NB4 (cell line): ENCODE measurements at regions not wholly inside any gene's neighbourhood (a gene's known extent, or its start where the extent isn't known, plus 50 kb on each side); places are given as distances from the start of the nearest gene placed in this dataset.

Source experiments
- POLR2A ChIP-seq: IDR thresholded peaks from 2 replicates; pipeline ENCODE4 v1.6.1; 2011; ENCODE audit warnings: mild to moderate bottlenecking; ENCODE audit not compliant: insufficient read length; ENCODE audit errors: extremely low read depth
- TF ChIP-seq, protein P1 (sequence below): IDR thresholded peaks from one replicate; pipeline ENCODE4 v1.5.1; 2012; ENCODE audit warnings: low read depth, low read length

DNA sequence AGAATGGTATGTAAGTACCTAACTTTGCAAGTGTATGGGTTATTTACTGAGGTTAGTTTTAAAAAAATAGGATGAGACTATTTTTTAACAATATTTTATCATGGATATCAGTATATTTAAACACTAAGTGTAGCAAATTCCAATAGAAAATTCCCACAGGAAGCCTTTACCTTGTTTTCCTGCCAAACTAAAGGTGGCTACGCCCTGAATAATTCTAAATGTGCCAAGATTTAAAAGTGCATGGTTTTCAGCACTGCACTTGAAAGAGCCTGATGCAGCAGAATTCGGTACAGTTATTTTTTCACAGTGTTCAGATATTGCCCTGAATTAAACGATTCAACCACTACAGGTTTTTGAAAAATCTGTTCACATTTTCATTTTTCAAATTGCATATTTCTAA is 1622.8 kb upstream of the B3GALT2 start:
- TF ChIP-seq POLR2A = no peak
- TF ChIP-seq, protein P1, sequence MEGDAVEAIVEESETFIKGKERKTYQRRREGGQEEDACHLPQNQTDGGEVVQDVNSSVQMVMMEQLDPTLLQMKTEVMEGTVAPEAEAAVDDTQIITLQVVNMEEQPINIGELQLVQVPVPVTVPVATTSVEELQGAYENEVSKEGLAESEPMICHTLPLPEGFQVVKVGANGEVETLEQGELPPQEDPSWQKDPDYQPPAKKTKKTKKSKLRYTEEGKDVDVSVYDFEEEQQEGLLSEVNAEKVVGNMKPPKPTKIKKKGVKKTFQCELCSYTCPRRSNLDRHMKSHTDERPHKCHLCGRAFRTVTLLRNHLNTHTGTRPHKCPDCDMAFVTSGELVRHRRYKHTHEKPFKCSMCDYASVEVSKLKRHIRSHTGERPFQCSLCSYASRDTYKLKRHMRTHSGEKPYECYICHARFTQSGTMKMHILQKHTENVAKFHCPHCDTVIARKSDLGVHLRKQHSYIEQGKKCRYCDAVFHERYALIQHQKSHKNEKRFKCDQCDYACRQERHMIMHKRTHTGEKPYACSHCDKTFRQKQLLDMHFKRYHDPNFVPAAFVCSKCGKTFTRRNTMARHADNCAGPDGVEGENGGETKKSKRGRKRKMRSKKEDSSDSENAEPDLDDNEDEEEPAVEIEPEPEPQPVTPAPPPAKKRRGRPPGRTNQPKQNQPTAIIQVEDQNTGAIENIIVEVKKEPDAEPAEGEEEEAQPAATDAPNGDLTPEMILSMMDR = no peak
